ENCODE measurements at regions not wholly inside any gene's neighbourhood (a gene's known extent, or its start where the extent isn't known, plus 50 kb on each side); places are given as distances from the start of the nearest gene placed in this dataset.

DNA sequence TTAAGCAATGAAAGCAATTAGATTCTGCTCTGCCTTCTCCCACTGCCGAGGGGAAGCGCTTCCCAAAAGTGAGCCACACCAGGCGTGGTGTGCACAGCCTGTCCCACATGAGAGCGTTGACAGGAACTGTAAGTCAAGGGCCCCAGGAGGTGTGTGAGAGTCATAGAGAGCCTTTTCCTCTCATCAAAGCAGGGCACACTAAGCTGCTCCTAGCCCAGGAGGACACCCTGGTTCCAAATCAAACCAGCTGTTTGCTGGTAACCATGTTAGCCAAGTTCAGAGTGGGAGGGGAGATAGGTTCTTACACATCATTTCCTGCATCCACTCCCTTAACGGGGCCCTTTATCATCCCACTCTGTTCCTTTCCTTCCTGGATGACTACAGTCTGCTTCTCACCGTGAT lies 98.3 kb downstream of the SPTSSA start:
- ATAC-seq (no peak), DNase-seq (ENCODE audit: low spot score) (no peak)
- Mint-ChIP-seq H3K36me3 (no peaks in the 10 kb centered on the region), H3K27ac (no peak overlapping the region), H3K4me3 (no peak overlapping the region), H3K27me3 (ENCODE audit: low read depth) (no peaks in the 10 kb centered on the region), H3K4me1 (peaks cover 4% of the 10 kb centered on the region; the same call in 1 of the 2 replicates), H3K9me3 (no peaks in the 10 kb centered on the region)
- ChIA-PET CTCF (interaction anchor here (2.5 kb wide), 1 partner anchor 32 kb away, joined by 8 read pairs; no protein-coding TSS in a partner anchor), POLR2A (no interaction called here)
- TF ChIP-seq, protein P1, sequence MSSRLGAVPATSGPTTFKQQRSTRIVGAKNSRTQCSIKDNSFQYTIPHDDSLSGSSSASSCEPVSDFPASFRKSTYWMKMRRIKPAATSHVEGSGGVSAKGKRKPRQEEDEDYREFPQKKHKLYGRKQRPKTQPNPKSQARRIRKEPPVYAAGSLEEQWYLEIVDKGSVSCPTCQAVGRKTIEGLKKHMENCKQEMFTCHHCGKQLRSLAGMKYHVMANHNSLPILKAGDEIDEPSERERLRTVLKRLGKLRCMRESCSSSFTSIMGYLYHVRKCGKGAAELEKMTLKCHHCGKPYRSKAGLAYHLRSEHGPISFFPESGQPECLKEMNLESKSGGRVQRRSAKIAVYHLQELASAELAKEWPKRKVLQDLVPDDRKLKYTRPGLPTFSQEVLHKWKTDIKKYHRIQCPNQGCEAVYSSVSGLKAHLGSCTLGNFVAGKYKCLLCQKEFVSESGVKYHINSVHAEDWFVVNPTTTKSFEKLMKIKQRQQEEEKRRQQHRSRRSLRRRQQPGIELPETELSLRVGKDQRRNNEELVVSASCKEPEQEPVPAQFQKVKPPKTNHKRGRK (CRISPR knock-in tag; IDR thresholded peaks at IDR 0.05; ENCODE audit: borderline replicate concordance) = no peak
- TF ChIP-seq SOX15 (CRISPR knock-in tag; IDR thresholded peaks at IDR 0.05) = no peak
- no peak for TF ChIP-seq IRF2 (CRISPR knock-in tag; IDR thresholded peaks at IDR 0.05; ENCODE audit: borderline replicate concordance, low read depth)
- TF ChIP-seq, protein P2, sequence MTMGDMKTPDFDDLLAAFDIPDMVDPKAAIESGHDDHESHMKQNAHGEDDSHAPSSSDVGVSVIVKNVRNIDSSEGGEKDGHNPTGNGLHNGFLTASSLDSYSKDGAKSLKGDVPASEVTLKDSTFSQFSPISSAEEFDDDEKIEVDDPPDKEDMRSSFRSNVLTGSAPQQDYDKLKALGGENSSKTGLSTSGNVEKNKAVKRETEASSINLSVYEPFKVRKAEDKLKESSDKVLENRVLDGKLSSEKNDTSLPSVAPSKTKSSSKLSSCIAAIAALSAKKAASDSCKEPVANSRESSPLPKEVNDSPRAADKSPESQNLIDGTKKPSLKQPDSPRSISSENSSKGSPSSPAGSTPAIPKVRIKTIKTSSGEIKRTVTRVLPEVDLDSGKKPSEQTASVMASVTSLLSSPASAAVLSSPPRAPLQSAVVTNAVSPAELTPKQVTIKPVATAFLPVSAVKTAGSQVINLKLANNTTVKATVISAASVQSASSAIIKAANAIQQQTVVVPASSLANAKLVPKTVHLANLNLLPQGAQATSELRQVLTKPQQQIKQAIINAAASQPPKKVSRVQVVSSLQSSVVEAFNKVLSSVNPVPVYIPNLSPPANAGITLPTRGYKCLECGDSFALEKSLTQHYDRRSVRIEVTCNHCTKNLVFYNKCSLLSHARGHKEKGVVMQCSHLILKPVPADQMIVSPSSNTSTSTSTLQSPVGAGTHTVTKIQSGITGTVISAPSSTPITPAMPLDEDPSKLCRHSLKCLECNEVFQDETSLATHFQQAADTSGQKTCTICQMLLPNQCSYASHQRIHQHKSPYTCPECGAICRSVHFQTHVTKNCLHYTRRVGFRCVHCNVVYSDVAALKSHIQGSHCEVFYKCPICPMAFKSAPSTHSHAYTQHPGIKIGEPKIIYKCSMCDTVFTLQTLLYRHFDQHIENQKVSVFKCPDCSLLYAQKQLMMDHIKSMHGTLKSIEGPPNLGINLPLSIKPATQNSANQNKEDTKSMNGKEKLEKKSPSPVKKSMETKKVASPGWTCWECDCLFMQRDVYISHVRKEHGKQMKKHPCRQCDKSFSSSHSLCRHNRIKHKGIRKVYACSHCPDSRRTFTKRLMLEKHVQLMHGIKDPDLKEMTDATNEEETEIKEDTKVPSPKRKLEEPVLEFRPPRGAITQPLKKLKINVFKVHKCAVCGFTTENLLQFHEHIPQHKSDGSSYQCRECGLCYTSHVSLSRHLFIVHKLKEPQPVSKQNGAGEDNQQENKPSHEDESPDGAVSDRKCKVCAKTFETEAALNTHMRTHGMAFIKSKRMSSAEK (CRISPR knock-in tag; IDR thresholded peaks at IDR 0.05; ENCODE audit: borderline replicate concordance) = no peak
- TF ChIP-seq, protein P3, sequence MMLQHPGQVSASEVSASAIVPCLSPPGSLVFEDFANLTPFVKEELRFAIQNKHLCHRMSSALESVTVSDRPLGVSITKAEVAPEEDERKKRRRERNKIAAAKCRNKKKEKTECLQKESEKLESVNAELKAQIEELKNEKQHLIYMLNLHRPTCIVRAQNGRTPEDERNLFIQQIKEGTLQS (CRISPR knock-in tag; conservative IDR thresholded peaks at IDR 0.05) = no peak
- no peak for TF ChIP-seq MXD4 (CRISPR knock-in tag; IDR thresholded peaks at IDR 0.05; ENCODE audit: borderline replicate concordance)
- no peak for TF ChIP-seq HMGA2 (CRISPR knock-in tag; IDR thresholded peaks at IDR 0.05)
- TF ChIP-seq, protein P4, sequence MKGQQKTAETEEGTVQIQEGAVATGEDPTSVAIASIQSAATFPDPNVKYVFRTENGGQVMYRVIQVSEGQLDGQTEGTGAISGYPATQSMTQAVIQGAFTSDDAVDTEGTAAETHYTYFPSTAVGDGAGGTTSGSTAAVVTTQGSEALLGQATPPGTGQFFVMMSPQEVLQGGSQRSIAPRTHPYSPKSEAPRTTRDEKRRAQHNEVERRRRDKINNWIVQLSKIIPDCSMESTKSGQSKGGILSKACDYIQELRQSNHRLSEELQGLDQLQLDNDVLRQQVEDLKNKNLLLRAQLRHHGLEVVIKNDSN (CRISPR knock-in tag; IDR thresholded peaks at IDR 0.05) = no peak
- TF ChIP-seq EMX1 (CRISPR knock-in tag; IDR thresholded peaks at IDR 0.05) = no peak

DNA sequence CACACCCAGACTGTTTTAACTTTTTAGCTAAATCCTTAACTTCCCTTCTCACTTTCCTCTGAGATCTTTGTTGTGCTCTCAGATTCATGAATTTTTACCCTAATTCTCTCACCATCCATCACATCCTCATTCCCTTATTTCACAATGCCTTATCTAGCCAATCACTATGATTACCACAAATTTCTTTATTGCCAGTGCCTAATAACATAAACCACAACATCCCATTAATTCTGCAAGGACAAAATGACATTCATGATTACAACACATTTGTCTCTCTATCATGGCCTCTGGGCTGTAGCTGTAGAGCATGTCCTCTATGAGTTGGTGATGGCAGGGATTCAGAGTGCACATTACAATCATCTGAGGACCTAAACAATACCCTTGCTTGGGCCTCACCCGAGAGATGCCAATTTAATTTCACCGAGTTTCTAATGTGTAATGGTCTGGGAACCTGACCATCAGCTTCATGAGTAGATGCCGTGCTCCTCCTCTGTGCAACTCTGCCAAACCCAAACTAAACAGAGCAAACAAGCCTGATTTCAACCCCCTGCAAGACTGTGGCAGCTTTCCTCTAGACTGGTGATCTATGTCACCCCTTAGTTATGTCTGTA lies 99.3 kb downstream of the SPTSSA start:
- no peak for DNase-seq (ENCODE audit: low spot score)
- H3K27me3 Mint-ChIP-seq (ENCODE audit: low read depth) = no peaks in the 10 kb centered on the region
- no peak overlapping the region for H3K27ac Mint-ChIP-seq
- no peaks in the 10 kb centered on the region for H3K36me3 Mint-ChIP-seq
- CTCF ChIA-PET = interaction anchor here (2.5 kb wide), 1 partner anchor 31 kb away, joined by 8 read pairs; no protein-coding TSS in a partner anchor
- TF ChIP-seq, protein P5, sequence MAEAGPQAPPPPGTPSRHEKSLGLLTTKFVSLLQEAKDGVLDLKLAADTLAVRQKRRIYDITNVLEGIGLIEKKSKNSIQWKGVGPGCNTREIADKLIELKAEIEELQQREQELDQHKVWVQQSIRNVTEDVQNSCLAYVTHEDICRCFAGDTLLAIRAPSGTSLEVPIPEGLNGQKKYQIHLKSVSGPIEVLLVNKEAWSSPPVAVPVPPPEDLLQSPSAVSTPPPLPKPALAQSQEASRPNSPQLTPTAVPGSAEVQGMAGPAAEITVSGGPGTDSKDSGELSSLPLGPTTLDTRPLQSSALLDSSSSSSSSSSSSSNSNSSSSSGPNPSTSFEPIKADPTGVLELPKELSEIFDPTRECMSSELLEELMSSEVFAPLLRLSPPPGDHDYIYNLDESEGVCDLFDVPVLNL (CRISPR knock-in tag; IDR thresholded peaks at IDR 0.05; ENCODE audit: borderline replicate concordance, low read depth) = no peak
- TF ChIP-seq, protein P6, sequence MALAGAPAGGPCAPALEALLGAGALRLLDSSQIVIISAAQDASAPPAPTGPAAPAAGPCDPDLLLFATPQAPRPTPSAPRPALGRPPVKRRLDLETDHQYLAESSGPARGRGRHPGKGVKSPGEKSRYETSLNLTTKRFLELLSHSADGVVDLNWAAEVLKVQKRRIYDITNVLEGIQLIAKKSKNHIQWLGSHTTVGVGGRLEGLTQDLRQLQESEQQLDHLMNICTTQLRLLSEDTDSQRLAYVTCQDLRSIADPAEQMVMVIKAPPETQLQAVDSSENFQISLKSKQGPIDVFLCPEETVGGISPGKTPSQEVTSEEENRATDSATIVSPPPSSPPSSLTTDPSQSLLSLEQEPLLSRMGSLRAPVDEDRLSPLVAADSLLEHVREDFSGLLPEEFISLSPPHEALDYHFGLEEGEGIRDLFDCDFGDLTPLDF (CRISPR knock-in tag; IDR thresholded peaks at IDR 0.05) = no peak
- no peak for TF ChIP-seq SP1 (CRISPR knock-in tag; conservative IDR thresholded peaks at IDR 0.05)
- no peak for TF ChIP-seq SMAD3 (CRISPR knock-in tag; IDR thresholded peaks at IDR 0.05; ENCODE audit: borderline replicate concordance)
- no peak for TF ChIP-seq ZNF263 (CRISPR knock-in tag; IDR thresholded peaks at IDR 0.05; ENCODE audit: low read depth)
- TF ChIP-seq ZNF416 (CRISPR knock-in tag; IDR thresholded peaks at IDR 0.05) = no peak
- TF ChIP-seq JAZF1 (CRISPR knock-in tag; IDR thresholded peaks at IDR 0.05) = no peak
- no peak for TF ChIP-seq ZNF396 (CRISPR knock-in tag; IDR thresholded peaks at IDR 0.05; ENCODE audit: borderline replicate concordance)
- peaks cover 4% of the 10 kb centered on the region; the same call in 1 of the 2 replicates for H3K4me1 Mint-ChIP-seq
- POLR2A ChIA-PET = no interaction called here
- H3K9me3 Mint-ChIP-seq = no peaks in the 10 kb centered on the region
- H3K4me3 Mint-ChIP-seq = no peak overlapping the region
- no peak for ATAC-seq
